ENCODE measurements at regions not wholly inside any gene's neighbourhood (a gene's known extent, or its start where the extent isn't known, plus 50 kb on each side); places are given as distances from the start of the nearest gene placed in this dataset.

GRCh38 chr15:98144388-98144787, 183.9 kb downstream of the ARRDC4 start:
- DNase-seq: no peak

- no peak for DNase-seq
Observed at GRCh38 chr15:98146031-98146820, 185.7 kb downstream of the ARRDC4 start.

- no peak for DNase-seq
Observed at GRCh38 chr15:98147415-98147814, 186.9 kb downstream of the ARRDC4 start.

- no peak for DNase-seq
Observed at GRCh38 chr15:98150084-98150483, 189.6 kb downstream of the ARRDC4 start.

GRCh38 chr15:98150536-98150935, 190.0 kb downstream of the ARRDC4 start:
- no peak for DNase-seq

GRCh38 chr15:98151096-98151495, 190.6 kb downstream of the ARRDC4 start:
- no peak for DNase-seq

- DNase-seq: no peak
Observed at GRCh38 chr15:98152156-98152555, 191.7 kb downstream of the ARRDC4 start.

GRCh38 chr15:98154863-98155262, 194.4 kb downstream of the ARRDC4 start:
- DNase-seq: no peak

- DNase-seq: no peak
Observed at GRCh38 chr15:98155356-98155755, 194.9 kb downstream of the ARRDC4 start.

- DNase-seq: no peak
Observed at GRCh38 chr15:98160236-98160635, 199.7 kb downstream of the ARRDC4 start.

- DNase-seq: no peak
Observed at GRCh38 chr15:98163319-98164045, 203.0 kb downstream of the ARRDC4 start.

- DNase-seq: no peak
Observed at GRCh38 chr15:98164571-98164970, 204.1 kb downstream of the ARRDC4 start.

- no peak for DNase-seq
Observed at GRCh38 chr15:98164986-98165385, 204.5 kb downstream of the ARRDC4 start.

- DNase-seq: no peak
Observed at GRCh38 chr15:98167722-98168268, 207.3 kb downstream of the ARRDC4 start.

- DNase-seq: no peak
Observed at GRCh38 chr15:98169551-98169950, 209.0 kb downstream of the ARRDC4 start.

- no peak for DNase-seq
Observed at GRCh38 chr15:98174286-98174685, 213.8 kb downstream of the ARRDC4 start.

GRCh38 chr15:98174841-98175240, 214.3 kb downstream of the ARRDC4 start:
- DNase-seq: no peak

GRCh38 chr15:98177966-98178592, 217.6 kb downstream of the ARRDC4 start:
- no peak for DNase-seq

GRCh38 chr15:98178861-98179260, 218.4 kb downstream of the ARRDC4 start:
- DNase-seq: no peak

- DNase-seq: no peak
Observed at GRCh38 chr15:98187549-98187948, 227.0 kb downstream of the ARRDC4 start.

GRCh38 chr15:98190914-98191313, 230.4 kb downstream of the ARRDC4 start:
- DNase-seq: no peak

- no peak for DNase-seq
Observed at GRCh38 chr15:98195796-98196195, 235.3 kb downstream of the ARRDC4 start.

- no peak for DNase-seq
Observed at GRCh38 chr15:98196371-98196770, 235.9 kb downstream of the ARRDC4 start.

- no peak for DNase-seq
Observed at GRCh38 chr15:98202256-98202655, 241.8 kb downstream of the ARRDC4 start.

Measured in activated CD4-positive, CD25-positive, alpha-beta regulatory T cell treated with anti-CD3 and anti-CD28 coated beads, Interleukin-2, amount 50 U/mL, for 72 hours (primary cell).